ENCODE measurements at regions not wholly inside any gene's neighbourhood (a gene's known extent, or its start where the extent isn't known, plus 50 kb on each side); places are given as distances from the start of the nearest gene placed in this dataset.

GRCh38 chr4:78720204-78720603 is 55.9 kb upstream of the BMP2K start:
- Histone ChIP-seq H3K4me1 (ENCODE audit: insufficient read depth, low read length, severe bottlenecking) (peaks cover 15% of the 10 kb centered on the region), H3F3A (ENCODE audit: insufficient read depth, low read length) (no peaks in the 10 kb centered on the region), H3K36me3 (ENCODE audit: insufficient read depth, low read length) (no peaks in the 10 kb centered on the region), H3K9ac (ENCODE audit: low read length) (no peak overlapping the region), H3K27ac (ENCODE audit: low read depth, low read length, poor library complexity, severe bottlenecking) (no peak overlapping the region), H3K27me3 (ENCODE audit: insufficient read depth, low read length) (no peaks in the 10 kb centered on the region), H2AFZ (ENCODE audit: low read length) (no peak overlapping the region), H3K9me2 (ENCODE audit: low read depth, low read length) (no peaks in the 10 kb centered on the region), H3K9me3 (ENCODE audit: low read length) (no peaks in the 10 kb centered on the region), H3K4me3 (ENCODE audit: low read depth, low read length, poor library complexity, severe bottlenecking) (no peak overlapping the region), H4K20me1 (ENCODE audit: insufficient read depth, low read length) (no peaks in the 10 kb centered on the region), H3K79me2 (ENCODE audit: insufficient read depth, low read length) (no peaks in the 10 kb centered on the region), H3K4me2 (ENCODE audit: low read length) (no peak overlapping the region)
- no peak for TF ChIP-seq EZH2 (IDR thresholded peaks at IDR 0.05; ENCODE audit: borderline replicate concordance, low read length)

GRCh38 chr4:78720994-78721677 is 55.0 kb upstream of the BMP2K start:
- Histone ChIP-seq H3K79me2 (ENCODE audit: insufficient read depth, low read length) (no peaks in the 10 kb centered on the region), H3K4me2 (ENCODE audit: low read length) (peak overlapping the region; percentile 46), H3K9me2 (ENCODE audit: low read depth, low read length) (no peaks in the 10 kb centered on the region), H3K27me3 (ENCODE audit: insufficient read depth, low read length) (no peaks in the 10 kb centered on the region), H3F3A (ENCODE audit: insufficient read depth, low read length) (no peaks in the 10 kb centered on the region), H3K36me3 (ENCODE audit: insufficient read depth, low read length) (no peaks in the 10 kb centered on the region), H3K4me3 (ENCODE audit: low read depth, low read length, poor library complexity, severe bottlenecking) (peak overlapping the region; percentile 6), H3K27ac (ENCODE audit: low read depth, low read length, poor library complexity, severe bottlenecking) (no peak overlapping the region), H3K4me1 (ENCODE audit: insufficient read depth, low read length, severe bottlenecking) (peaks cover 15% of the 10 kb centered on the region), H4K20me1 (ENCODE audit: insufficient read depth, low read length) (no peaks in the 10 kb centered on the region), H3K9ac (ENCODE audit: low read length) (no peak overlapping the region), H3K9me3 (ENCODE audit: low read length) (no peaks in the 10 kb centered on the region), H2AFZ (ENCODE audit: low read length) (peak overlapping the region; percentile 85)
- TF ChIP-seq EZH2 (IDR thresholded peaks at IDR 0.05; ENCODE audit: borderline replicate concordance, low read length) (no peak), CTCF (IDR thresholded peaks at IDR 0.05; ENCODE audit: low read length) (no peak)

GRCh38 chr4:78721747-78722146 is 54.4 kb upstream of the BMP2K start:
- peaks cover 15% of the 10 kb centered on the region for H3K4me1 ChIP-seq (ENCODE audit: insufficient read depth, low read length, severe bottlenecking)
- no peak overlapping the region for H3K9ac ChIP-seq (ENCODE audit: low read length)
- no peak overlapping the region for H3K27ac ChIP-seq (ENCODE audit: low read depth, low read length, poor library complexity, severe bottlenecking)
- H3K9me3 ChIP-seq (ENCODE audit: low read length): no peaks in the 10 kb centered on the region
- H3K36me3 ChIP-seq (ENCODE audit: insufficient read depth, low read length): no peaks in the 10 kb centered on the region
- H3K4me2 ChIP-seq (ENCODE audit: low read length): no peak overlapping the region
- no peak overlapping the region for H3K4me3 ChIP-seq (ENCODE audit: low read depth, low read length, poor library complexity, severe bottlenecking)
- peak overlapping the region; percentile 85 for H2AFZ ChIP-seq (ENCODE audit: low read length)
- no peaks in the 10 kb centered on the region for H3F3A ChIP-seq (ENCODE audit: insufficient read depth, low read length)
- H3K79me2 ChIP-seq (ENCODE audit: insufficient read depth, low read length): no peaks in the 10 kb centered on the region
- TF ChIP-seq EZH2 (IDR thresholded peaks at IDR 0.05; ENCODE audit: borderline replicate concordance, low read length): no peak
- TF ChIP-seq CTCF (IDR thresholded peaks at IDR 0.05; ENCODE audit: low read length): no peak
- H3K27me3 ChIP-seq (ENCODE audit: insufficient read depth, low read length): no peaks in the 10 kb centered on the region
- H3K9me2 ChIP-seq (ENCODE audit: low read depth, low read length): no peaks in the 10 kb centered on the region
- H4K20me1 ChIP-seq (ENCODE audit: insufficient read depth, low read length): no peaks in the 10 kb centered on the region

- no peak overlapping the region for H3K4me2 ChIP-seq (ENCODE audit: low read length)
- H3K9me2 ChIP-seq (ENCODE audit: low read depth, low read length): no peaks in the 10 kb centered on the region
- no peaks in the 10 kb centered on the region for H3K9me3 ChIP-seq (ENCODE audit: low read length)
- H3K79me2 ChIP-seq (ENCODE audit: insufficient read depth, low read length): no peaks in the 10 kb centered on the region
- H3K27ac ChIP-seq (ENCODE audit: low read depth, low read length, poor library complexity, severe bottlenecking): no peak overlapping the region
- H3F3A ChIP-seq (ENCODE audit: insufficient read depth, low read length): no peaks in the 10 kb centered on the region
- peak overlapping the region; percentile 83 for H2AFZ ChIP-seq (ENCODE audit: low read length)
- no peak overlapping the region for H3K4me3 ChIP-seq (ENCODE audit: low read depth, low read length, poor library complexity, severe bottlenecking)
- H3K27me3 ChIP-seq (ENCODE audit: insufficient read depth, low read length): no peaks in the 10 kb centered on the region
- no peaks in the 10 kb centered on the region for H4K20me1 ChIP-seq (ENCODE audit: insufficient read depth, low read length)
- peaks cover 17% of the 10 kb centered on the region for H3K4me1 ChIP-seq (ENCODE audit: insufficient read depth, low read length, severe bottlenecking)
- H3K36me3 ChIP-seq (ENCODE audit: insufficient read depth, low read length): no peaks in the 10 kb centered on the region
- TF ChIP-seq EZH2 (IDR thresholded peaks at IDR 0.05; ENCODE audit: borderline replicate concordance, low read length): no peak
- TF ChIP-seq CTCF (IDR thresholded peaks at IDR 0.05; ENCODE audit: low read length): no peak
- H3K9ac ChIP-seq (ENCODE audit: low read length): no peak overlapping the region
These were observed 53.8 kb upstream of the BMP2K start for GRCh38 chr4:78722320-78722719.
